HEK293 (cell line): ENCODE measurements at regions not wholly inside any gene's neighbourhood (a gene's known extent, or its start where the extent isn't known, plus 50 kb on each side); places are given as distances from the start of the nearest gene placed in this dataset.

ENCODE experiments used
- BCL11B ChIP-seq: fragments of 450-650 bp; formaldehyde crosslinking; IDR thresholded peaks from 2 replicates; pipeline ENCODE4 v1.5.1; 2016; ENCODE audit warnings: low read depth, missing biosample characterization, missing genetic modification characterization
- CTCF ChIP-seq: fragments of 450-650 bp; formaldehyde crosslinking; IDR thresholded peaks from 2 replicates; pipeline ENCODE4 v1.5.1; 2016; ENCODE audit warnings: missing biosample characterization, missing genetic modification characterization
- PRDM4 ChIP-seq: fragments of 450-650 bp; formaldehyde crosslinking; IDR thresholded peaks from 2 replicates; pipeline ENCODE4 v1.5.1; 2017; ENCODE audit warnings: missing biosample characterization, missing genetic modification characterization
- YY1 ChIP-seq: fragments of 450-650 bp; formaldehyde crosslinking; IDR thresholded peaks from 2 replicates; pipeline ENCODE4 v1.5.1; 2018; ENCODE audit warnings: missing biosample characterization, missing genetic modification characterization
- ZNF311 ChIP-seq: fragments of 450-650 bp; formaldehyde crosslinking; IDR thresholded peaks from 2 replicates; pipeline ENCODE4 v1.5.1; 2017; ENCODE audit warnings: missing biosample characterization, missing genetic modification characterization, borderline replicate concordance
- TF ChIP-seq, protein P1 (sequence below): fragments of 450-650 bp; formaldehyde crosslinking; IDR thresholded peaks from 2 replicates; pipeline ENCODE4 v1.5.1; 2016; ENCODE audit warnings: missing biosample characterization, missing genetic modification characterization

DNA sequence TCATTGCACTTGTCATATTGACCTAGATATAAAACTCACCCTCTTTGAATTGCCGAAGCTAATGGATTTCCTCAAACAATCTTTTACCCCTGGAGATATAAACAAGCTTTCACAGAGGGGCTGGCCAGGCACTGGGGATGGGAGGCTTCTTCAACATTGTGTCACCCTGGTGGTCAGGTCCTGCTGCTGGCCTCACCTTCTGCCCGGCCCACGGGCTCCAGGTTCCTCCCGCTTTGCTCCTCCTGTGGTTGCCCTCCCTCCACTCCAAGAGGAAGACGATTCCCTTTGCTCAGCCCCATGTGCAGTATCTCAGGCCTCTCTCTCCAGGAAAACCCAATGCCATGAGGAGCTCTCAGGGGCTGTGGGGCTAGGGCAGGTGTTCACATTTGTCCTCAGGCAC, 118.1 kb upstream of the ADCY1 start:
- TF ChIP-seq CTCF (no peak), ZNF311 (tag by site-specific recombination) (no peak), BCL11B (no peak), YY1 (tag by site-specific recombination) (no peak), PRDM4 (tag by site-specific recombination) (no peak)
- TF ChIP-seq, protein P1, sequence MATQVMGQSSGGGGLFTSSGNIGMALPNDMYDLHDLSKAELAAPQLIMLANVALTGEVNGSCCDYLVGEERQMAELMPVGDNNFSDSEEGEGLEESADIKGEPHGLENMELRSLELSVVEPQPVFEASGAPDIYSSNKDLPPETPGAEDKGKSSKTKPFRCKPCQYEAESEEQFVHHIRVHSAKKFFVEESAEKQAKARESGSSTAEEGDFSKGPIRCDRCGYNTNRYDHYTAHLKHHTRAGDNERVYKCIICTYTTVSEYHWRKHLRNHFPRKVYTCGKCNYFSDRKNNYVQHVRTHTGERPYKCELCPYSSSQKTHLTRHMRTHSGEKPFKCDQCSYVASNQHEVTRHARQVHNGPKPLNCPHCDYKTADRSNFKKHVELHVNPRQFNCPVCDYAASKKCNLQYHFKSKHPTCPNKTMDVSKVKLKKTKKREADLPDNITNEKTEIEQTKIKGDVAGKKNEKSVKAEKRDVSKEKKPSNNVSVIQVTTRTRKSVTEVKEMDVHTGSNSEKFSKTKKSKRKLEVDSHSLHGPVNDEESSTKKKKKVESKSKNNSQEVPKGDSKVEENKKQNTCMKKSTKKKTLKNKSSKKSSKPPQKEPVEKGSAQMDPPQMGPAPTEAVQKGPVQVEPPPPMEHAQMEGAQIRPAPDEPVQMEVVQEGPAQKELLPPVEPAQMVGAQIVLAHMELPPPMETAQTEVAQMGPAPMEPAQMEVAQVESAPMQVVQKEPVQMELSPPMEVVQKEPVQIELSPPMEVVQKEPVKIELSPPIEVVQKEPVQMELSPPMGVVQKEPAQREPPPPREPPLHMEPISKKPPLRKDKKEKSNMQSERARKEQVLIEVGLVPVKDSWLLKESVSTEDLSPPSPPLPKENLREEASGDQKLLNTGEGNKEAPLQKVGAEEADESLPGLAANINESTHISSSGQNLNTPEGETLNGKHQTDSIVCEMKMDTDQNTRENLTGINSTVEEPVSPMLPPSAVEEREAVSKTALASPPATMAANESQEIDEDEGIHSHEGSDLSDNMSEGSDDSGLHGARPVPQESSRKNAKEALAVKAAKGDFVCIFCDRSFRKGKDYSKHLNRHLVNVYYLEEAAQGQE = no peak
